Ishikawa (cell line): ENCODE measurements at regions not wholly inside any gene's neighbourhood (a gene's known extent, or its start where the extent isn't known, plus 50 kb on each side); places are given as distances from the start of the nearest gene placed in this dataset.

Source experiments
- CEBPB ChIP-seq: IDR thresholded peaks from 2 replicates; pipeline ENCODE4 v1.6.1; 2012
- CREB1 ChIP-seq: IDR thresholded peaks from 2 replicates; pipeline ENCODE4 v1.6.1; 2012; ENCODE audit warnings: low read depth
- EGR1 ChIP-seq: IDR thresholded peaks from 2 replicates; pipeline ENCODE4 v1.6.1; 2012
- EP300 ChIP-seq: IDR thresholded peaks from 2 replicates; pipeline ENCODE4 v1.6.1; 2012; ENCODE audit warnings: borderline replicate concordance
- FOXM1 ChIP-seq: IDR thresholded peaks from 2 replicates; pipeline ENCODE4 v1.6.1; 2012; ENCODE audit warnings: low read depth, borderline replicate concordance
- RAD21 ChIP-seq: IDR thresholded peaks from 2 replicates; pipeline ENCODE4 v1.6.1; 2012; ENCODE audit warnings: low read depth
- TAF1 ChIP-seq: IDR thresholded peaks from 2 replicates; pipeline ENCODE4 v1.6.1; 2012; ENCODE audit warnings: low read depth, mild to moderate bottlenecking
- TCF12 ChIP-seq: IDR thresholded peaks from 2 replicates; pipeline ENCODE4 v1.6.1; 2012; ENCODE audit warnings: low read depth
- TEAD4 ChIP-seq: IDR thresholded peaks from 2 replicates; pipeline ENCODE4 v1.6.1; 2012
- YY1 ChIP-seq: IDR thresholded peaks from 2 replicates; pipeline ENCODE4 v1.6.1; 2012; ENCODE audit warnings: low read depth
- ZBTB7A ChIP-seq: IDR thresholded peaks from 2 replicates; pipeline ENCODE4 v1.6.1; 2012; ENCODE audit warnings: low read depth
- TF ChIP-seq, protein P1 (sequence below): IDR thresholded peaks from 2 replicates; pipeline ENCODE4 v1.6.1; 2012
- TF ChIP-seq, protein P2 (sequence below): IDR thresholded peaks from 2 replicates; pipeline ENCODE4 v1.6.1; 2012; ENCODE audit warnings: low read depth, mild to moderate bottlenecking
- TF ChIP-seq, protein P3 (sequence below): IDR thresholded peaks from 2 replicates; pipeline ENCODE4 v1.6.1; 2012

DNA sequence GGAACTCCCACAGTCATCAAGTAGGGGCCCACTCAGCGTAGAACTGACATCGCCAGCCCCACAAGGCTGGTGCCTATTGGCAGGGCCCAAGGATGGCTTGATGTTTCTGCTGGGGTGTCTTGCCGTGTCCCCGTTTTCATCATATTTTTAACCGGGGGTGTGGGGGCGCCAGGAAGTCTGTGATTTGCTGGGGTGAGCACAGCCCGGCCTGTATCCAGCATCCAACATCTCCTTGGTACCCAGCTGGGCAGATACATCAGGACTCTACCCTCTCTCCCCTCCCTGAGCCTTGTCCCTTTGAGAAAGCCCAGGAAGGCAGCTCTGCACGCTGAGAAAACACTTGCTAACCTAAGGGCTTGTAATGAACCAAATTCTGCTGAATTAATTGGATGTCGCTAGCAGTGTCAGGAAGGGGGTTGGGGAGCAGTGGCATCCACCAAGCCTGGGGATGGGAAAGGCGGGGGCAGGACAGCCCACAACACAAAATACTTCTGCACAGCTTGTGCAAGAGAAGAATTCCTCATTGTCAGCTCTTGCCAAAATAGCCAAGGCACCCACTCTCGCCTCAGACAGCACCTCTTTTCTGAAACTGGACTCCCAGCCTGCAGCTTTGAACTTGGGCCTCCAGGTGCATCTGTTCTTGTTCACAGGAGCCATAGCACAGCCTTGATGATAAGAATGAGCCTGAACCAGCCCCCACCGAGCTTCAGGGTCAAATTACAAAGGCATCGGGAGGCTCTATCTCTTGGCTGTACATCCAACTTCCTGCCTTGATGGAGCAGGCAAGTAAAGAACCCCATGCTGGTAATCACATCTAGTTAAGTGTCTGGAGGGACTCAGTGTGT, 63.7 kb upstream of the LYRM9 start:
- TF ChIP-seq EGR1 (no peak), FOXM1 (no peak), CEBPB (no peak), RAD21 (no peak), TAF1 (no peak), YY1 (no peak), EP300 (no peak), TEAD4 (no peak), CREB1 (no peak), TCF12 (no peak), ZBTB7A (no peak)
- TF ChIP-seq, protein P1, sequence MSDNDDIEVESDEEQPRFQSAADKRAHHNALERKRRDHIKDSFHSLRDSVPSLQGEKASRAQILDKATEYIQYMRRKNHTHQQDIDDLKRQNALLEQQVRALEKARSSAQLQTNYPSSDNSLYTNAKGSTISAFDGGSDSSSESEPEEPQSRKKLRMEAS, result no peak
- TF ChIP-seq, protein P2, sequence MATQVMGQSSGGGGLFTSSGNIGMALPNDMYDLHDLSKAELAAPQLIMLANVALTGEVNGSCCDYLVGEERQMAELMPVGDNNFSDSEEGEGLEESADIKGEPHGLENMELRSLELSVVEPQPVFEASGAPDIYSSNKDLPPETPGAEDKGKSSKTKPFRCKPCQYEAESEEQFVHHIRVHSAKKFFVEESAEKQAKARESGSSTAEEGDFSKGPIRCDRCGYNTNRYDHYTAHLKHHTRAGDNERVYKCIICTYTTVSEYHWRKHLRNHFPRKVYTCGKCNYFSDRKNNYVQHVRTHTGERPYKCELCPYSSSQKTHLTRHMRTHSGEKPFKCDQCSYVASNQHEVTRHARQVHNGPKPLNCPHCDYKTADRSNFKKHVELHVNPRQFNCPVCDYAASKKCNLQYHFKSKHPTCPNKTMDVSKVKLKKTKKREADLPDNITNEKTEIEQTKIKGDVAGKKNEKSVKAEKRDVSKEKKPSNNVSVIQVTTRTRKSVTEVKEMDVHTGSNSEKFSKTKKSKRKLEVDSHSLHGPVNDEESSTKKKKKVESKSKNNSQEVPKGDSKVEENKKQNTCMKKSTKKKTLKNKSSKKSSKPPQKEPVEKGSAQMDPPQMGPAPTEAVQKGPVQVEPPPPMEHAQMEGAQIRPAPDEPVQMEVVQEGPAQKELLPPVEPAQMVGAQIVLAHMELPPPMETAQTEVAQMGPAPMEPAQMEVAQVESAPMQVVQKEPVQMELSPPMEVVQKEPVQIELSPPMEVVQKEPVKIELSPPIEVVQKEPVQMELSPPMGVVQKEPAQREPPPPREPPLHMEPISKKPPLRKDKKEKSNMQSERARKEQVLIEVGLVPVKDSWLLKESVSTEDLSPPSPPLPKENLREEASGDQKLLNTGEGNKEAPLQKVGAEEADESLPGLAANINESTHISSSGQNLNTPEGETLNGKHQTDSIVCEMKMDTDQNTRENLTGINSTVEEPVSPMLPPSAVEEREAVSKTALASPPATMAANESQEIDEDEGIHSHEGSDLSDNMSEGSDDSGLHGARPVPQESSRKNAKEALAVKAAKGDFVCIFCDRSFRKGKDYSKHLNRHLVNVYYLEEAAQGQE, result no peak
- TF ChIP-seq, protein P3, sequence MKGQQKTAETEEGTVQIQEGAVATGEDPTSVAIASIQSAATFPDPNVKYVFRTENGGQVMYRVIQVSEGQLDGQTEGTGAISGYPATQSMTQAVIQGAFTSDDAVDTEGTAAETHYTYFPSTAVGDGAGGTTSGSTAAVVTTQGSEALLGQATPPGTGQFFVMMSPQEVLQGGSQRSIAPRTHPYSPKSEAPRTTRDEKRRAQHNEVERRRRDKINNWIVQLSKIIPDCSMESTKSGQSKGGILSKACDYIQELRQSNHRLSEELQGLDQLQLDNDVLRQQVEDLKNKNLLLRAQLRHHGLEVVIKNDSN, result no peak
